CD4-positive, alpha-beta T cell (primary cell): ENCODE measurements at regions not wholly inside any gene's neighbourhood (a gene's known extent, or its start where the extent isn't known, plus 50 kb on each side); places are given as distances from the start of the nearest gene placed in this dataset.

Experiments used
- ATAC-seq: fragments of 200-7000 bp; cut with Tn5 transposase; one replicate; pipeline ENCODE4 v1.10.0; 2022; ENCODE audit warnings: mild to moderate bottlenecking; ENCODE audit not compliant: poor library complexity
- CTCF ChIA-PET: fragments of 350-600 bp; sonication (Branson Sonifier 250); formaldehyde crosslinking; loops from one replicate; lab custom pipeline; 2021; ENCODE audit warnings: antibody characterized with exemption, inconsistent platforms; lab: Charles Lee
- POLR2A ChIA-PET: fragments of 350-600 bp; sonication (Branson Sonifier 250); formaldehyde crosslinking; loops from one replicate; lab custom pipeline; 2021; ENCODE audit warnings: antibody characterized with exemption, inconsistent platforms; lab: Charles Lee
- DNase-seq, 14 experiments: peaks; one replicate each; pipeline ENCODE4 v3.0.0-alpha.2; 2013 to 2020; ENCODE audit warnings: mixed read lengths in 2 of 14
- H3K27ac ChIP-seq, 2 donors: one replicate each; pipeline versions ENCODE4 v1.5.1 to v1.7.0; 2013; ENCODE audit warnings: low read length in 2 of 2, low read depth in 1 of 2, mild to moderate bottlenecking in 1 of 2
- H3K27me3 ChIP-seq, 2 experiments: 1 replicate in 1 of 2; 2 replicates in 1 of 2; pipeline versions ENCODE4 v1.6.1 to v1.7.0; 2013; ENCODE audit warnings: low read length in 2 of 2, control low read depth in 1 of 2, mild to moderate bottlenecking in 1 of 2, moderate library complexity in 1 of 2; ENCODE audit not compliant: insufficient read depth in 2 of 2, control insufficient read depth in 1 of 2
- H3K36me3 ChIP-seq: one replicate; pipeline ENCODE4 v1.6.1; 2013; ENCODE audit warnings: low read length, control low read depth; ENCODE audit not compliant: insufficient read depth
- H3K4me1 ChIP-seq: one replicate; pipeline ENCODE4 v1.6.1; 2013; ENCODE audit warnings: low read length, control low read depth; ENCODE audit not compliant: insufficient read depth
- H3K4me3 ChIP-seq: one replicate; pipeline ENCODE4 v1.5.1; 2013; ENCODE audit warnings: mild to moderate bottlenecking, low read length, moderate library complexity
- H3K9me3 ChIP-seq, 2 experiments: 1 replicate in 1 of 2; 2 replicates in 1 of 2; pipeline versions ENCODE4 v1.6.1 to v1.7.0; 2013; ENCODE audit warnings: low read length in 2 of 2, mild to moderate bottlenecking in 2 of 2, control low read depth in 1 of 2, moderate library complexity in 1 of 2; ENCODE audit not compliant: control insufficient read depth in 1 of 2, insufficient read depth in 1 of 2
- H3K27ac Mint-ChIP-seq: one replicate; pipeline ENCODE4 v1.8.0; 2020; ENCODE audit warnings: mixed read lengths
- H3K27me3 Mint-ChIP-seq: one replicate; pipeline ENCODE4 v1.8.0; 2021; ENCODE audit warnings: mixed read lengths
- H3K36me3 Mint-ChIP-seq: one replicate; pipeline ENCODE4 v1.8.0; 2021; ENCODE audit warnings: low read depth, mixed read lengths
- H3K4me1 Mint-ChIP-seq: one replicate; pipeline ENCODE4 v1.8.0; 2021; ENCODE audit warnings: low read depth, mixed read lengths
- H3K4me3 Mint-ChIP-seq: one replicate; pipeline ENCODE4 v1.8.0; 2020; ENCODE audit warnings: mild to moderate bottlenecking, mixed read lengths
- H3K9me3 Mint-ChIP-seq: one replicate; pipeline ENCODE4 v1.8.0; 2020; ENCODE audit warnings: mixed read lengths
- intact Hi-C, 2 experiments: fragments of 100-400 bp; cut with DNase I in 1 of 2; cut with micrococcal nuclease in 1 of 2; formaldehyde crosslinking; loops; one replicate each; pipeline versions ENCODE4 v1.15.1 to v1.9.0; 2023 to 2025; cut with DNase I, micrococcal nuclease
- TF ChIP-seq, protein P1 (sequence below): fragments of 200-600 bp; IDR thresholded peaks from one replicate; pipeline ENCODE4 v1.8.0; 2022; ENCODE audit warnings: antibody characterized with exemption, mild to moderate bottlenecking

DNA sequence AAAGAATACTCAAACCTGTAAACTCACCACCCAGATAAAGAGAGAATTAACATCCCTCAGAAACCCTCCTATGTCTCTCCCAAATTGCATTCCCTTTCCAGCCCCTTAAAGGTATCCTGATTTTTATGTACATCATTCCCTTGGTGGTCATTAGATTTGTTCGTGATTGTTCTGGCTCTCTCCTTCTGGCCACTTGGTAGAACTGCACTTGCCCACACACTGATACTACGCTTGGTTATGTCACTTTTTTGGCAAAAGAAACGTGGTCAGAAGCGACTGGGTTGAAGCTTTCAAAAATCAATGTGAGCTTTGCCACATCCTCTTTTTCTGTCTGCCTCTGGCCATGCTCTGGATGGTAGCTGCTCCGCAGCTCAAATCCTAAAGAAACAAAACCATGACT, 76.3 kb downstream of the KRTAP19-8 start:
- Histone ChIP-seq H3K27ac (no peak overlapping the region), H3K4me1 (no peaks in the 10 kb centered on the region), H3K9me3 (no peaks in the 10 kb centered on the region), H3K27me3 (no peaks in the 10 kb centered on the region), H3K4me3 (no peak overlapping the region), H3K36me3 (no peaks in the 10 kb centered on the region)
- H3K27ac Mint-ChIP-seq: no peak overlapping the region
- H3K4me1 Mint-ChIP-seq: no peaks in the 10 kb centered on the region
- H3K27me3 Mint-ChIP-seq: peaks cover 4% of the 10 kb centered on the region
- ATAC-seq (no peak), DNase-seq (no peak)
- intact Hi-C loops: no loop called here
- TF ChIP-seq, protein P1, sequence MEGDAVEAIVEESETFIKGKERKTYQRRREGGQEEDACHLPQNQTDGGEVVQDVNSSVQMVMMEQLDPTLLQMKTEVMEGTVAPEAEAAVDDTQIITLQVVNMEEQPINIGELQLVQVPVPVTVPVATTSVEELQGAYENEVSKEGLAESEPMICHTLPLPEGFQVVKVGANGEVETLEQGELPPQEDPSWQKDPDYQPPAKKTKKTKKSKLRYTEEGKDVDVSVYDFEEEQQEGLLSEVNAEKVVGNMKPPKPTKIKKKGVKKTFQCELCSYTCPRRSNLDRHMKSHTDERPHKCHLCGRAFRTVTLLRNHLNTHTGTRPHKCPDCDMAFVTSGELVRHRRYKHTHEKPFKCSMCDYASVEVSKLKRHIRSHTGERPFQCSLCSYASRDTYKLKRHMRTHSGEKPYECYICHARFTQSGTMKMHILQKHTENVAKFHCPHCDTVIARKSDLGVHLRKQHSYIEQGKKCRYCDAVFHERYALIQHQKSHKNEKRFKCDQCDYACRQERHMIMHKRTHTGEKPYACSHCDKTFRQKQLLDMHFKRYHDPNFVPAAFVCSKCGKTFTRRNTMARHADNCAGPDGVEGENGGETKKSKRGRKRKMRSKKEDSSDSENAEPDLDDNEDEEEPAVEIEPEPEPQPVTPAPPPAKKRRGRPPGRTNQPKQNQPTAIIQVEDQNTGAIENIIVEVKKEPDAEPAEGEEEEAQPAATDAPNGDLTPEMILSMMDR: no peak
- H3K4me3 Mint-ChIP-seq: no peak overlapping the region
- CTCF ChIA-PET: interaction anchor here (0.6 kb wide), 1 partner anchor 98 kb away, joined by 3 read pairs; no protein-coding TSS in a partner anchor
- POLR2A ChIA-PET: no interaction called here
- H3K9me3 Mint-ChIP-seq: no peaks in the 10 kb centered on the region
- H3K36me3 Mint-ChIP-seq: no peaks in the 10 kb centered on the region

DNA sequence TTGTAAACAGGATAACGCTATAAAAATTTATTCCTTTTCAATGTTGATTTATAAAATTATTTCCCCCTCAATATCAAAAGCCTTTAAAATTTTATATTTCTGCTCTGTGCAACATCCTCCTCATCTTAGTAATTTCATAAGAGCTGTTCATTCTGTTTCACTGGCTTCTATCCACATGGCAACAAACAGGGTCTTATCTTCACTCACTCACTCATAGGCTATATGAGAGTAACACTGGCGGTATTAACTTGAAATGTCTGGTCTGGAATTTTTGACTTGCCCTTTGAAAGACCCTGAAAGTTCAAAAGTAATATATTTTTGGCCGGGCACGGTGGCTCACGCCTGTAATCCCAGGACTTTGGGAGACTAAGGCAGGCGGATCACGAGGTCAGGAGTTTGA, 77.4 kb upstream of the KRTAP11-1 start:
- no peaks in the 10 kb centered on the region for H3K4me1 Mint-ChIP-seq
- H3K36me3 Mint-ChIP-seq: no peaks in the 10 kb centered on the region
- H3K27ac ChIP-seq: no peak overlapping the region
- POLR2A ChIA-PET: interaction anchor here (0.6 to 0.7 kb wide), 2 partner anchors 35 to 73 kb away, joined by 3 read pairs; no protein-coding TSS in a partner anchor
- no peak overlapping the region for H3K27ac Mint-ChIP-seq
- H3K9me3 ChIP-seq: no peaks in the 10 kb centered on the region
- intact Hi-C loops: no loop called here
- H3K36me3 ChIP-seq: no peaks in the 10 kb centered on the region
- no peak for ATAC-seq
- CTCF ChIA-PET: no interaction called here
- no peaks in the 10 kb centered on the region for H3K27me3 ChIP-seq
- no peak overlapping the region for H3K4me3 Mint-ChIP-seq
- peaks cover 23% of the 10 kb centered on the region for H3K27me3 Mint-ChIP-seq
- no peaks in the 10 kb centered on the region for H3K9me3 Mint-ChIP-seq
- H3K4me1 ChIP-seq: no peaks in the 10 kb centered on the region
- no peak for DNase-seq
- H3K4me3 ChIP-seq: no peak overlapping the region
- TF ChIP-seq, protein P1: no peak

DNA sequence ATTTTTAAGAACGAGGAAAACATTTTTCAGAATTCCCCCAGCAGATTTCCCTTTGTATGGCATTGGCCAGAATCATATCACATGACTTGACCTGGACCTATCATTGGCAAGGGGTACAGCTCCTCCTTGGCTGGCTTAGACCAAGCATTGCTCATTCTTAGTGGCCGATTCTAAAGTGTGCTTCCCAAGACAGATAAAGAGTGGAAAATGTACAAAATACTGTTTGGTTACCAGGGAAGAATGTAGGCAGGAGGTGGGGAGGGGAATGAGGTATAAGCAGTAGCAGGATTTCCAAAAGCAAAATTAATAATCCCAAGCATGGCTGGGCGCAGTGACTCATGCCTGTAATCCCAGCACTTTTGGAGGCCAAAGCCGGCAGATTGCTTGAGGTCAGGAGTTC, 75.6 kb upstream of the KRTAP11-1 start:
- CTCF ChIA-PET: no interaction called here

More for the DNA sequence above, 75.6 kb upstream of the KRTAP11-1 start:
- no peaks in the 10 kb centered on the region for H3K27me3 ChIP-seq
- TF ChIP-seq, protein P1: no peak
- H3K36me3 Mint-ChIP-seq: no peaks in the 10 kb centered on the region
- H3K9me3 Mint-ChIP-seq: no peaks in the 10 kb centered on the region
- H3K4me3 ChIP-seq: no peak overlapping the region
- DNase-seq (no peak), ATAC-seq (no peak)
- H3K27ac Mint-ChIP-seq: no peak overlapping the region
- H3K9me3 ChIP-seq: no peaks in the 10 kb centered on the region
- no peaks in the 10 kb centered on the region for H3K4me1 ChIP-seq
- H3K4me1 Mint-ChIP-seq: no peaks in the 10 kb centered on the region
- intact Hi-C loops: no loop called here
- H3K36me3 ChIP-seq: no peaks in the 10 kb centered on the region
- peaks cover 23% of the 10 kb centered on the region for H3K27me3 Mint-ChIP-seq
- no peak overlapping the region for H3K4me3 Mint-ChIP-seq
- no peak overlapping the region for H3K27ac ChIP-seq
- POLR2A ChIA-PET: no interaction called here
